GM23338 (cell line): ENCODE measurements at regions not wholly inside any gene's neighbourhood (a gene's known extent, or its start where the extent isn't known, plus 50 kb on each side); places are given as distances from the start of the nearest gene placed in this dataset.

ENCODE experiments used
- ATAC-seq: fragments of 200-7000 bp; cut with Tn5 transposase; 3 replicates; pipeline ENCODE4 v1.9.1; 2020
- DNase-seq: peaks from one replicate; pipeline ENCODE4 v3.0.0-alpha.2; 2015; ENCODE audit warnings: low spot score
- H2AFZ ChIP-seq: fragments of 200-600 bp; sonication (generic); 2 replicates; pipeline ENCODE4 v1.8.0; 2016; ENCODE audit warnings: antibody characterized with exemption, mild to moderate bottlenecking, moderate library complexity
- H3F3A ChIP-seq: fragments of 200-600 bp; sonication (generic); replicated peaks from 2 replicates; pipeline ENCODE4 v1.8.0; 2017; ENCODE audit warnings: antibody characterized with exemption, mixed run types, low read depth
- H3K27ac ChIP-seq: fragments of 200-600 bp; sonication (generic); 2 replicates; pipeline ENCODE4 v1.6.1; 2016; ENCODE audit warnings: low read depth
- H3K27me3 ChIP-seq: fragments of 200-600 bp; sonication (generic); 2 replicates; pipeline ENCODE4 v1.8.0; 2016; ENCODE audit warnings: mild to moderate bottlenecking, mixed run types, moderate library complexity; ENCODE audit not compliant: insufficient read depth
- H3K36me3 ChIP-seq: fragments of 200-600 bp; sonication (generic); 2 replicates; pipeline ENCODE4 v1.8.0; 2016; ENCODE audit warnings: mild to moderate bottlenecking; ENCODE audit not compliant: insufficient read depth
- H3K4me1 ChIP-seq: fragments of 200-600 bp; sonication (generic); 2 replicates; pipeline ENCODE4 v1.8.0; 2016; ENCODE audit warnings: mild to moderate bottlenecking, moderate library complexity; ENCODE audit not compliant: insufficient read depth
- H3K4me2 ChIP-seq: fragments of 200-600 bp; sonication (generic); 2 replicates; pipeline ENCODE4 v1.7.1; 2017; ENCODE audit warnings: mixed run types
- H3K4me3 ChIP-seq: fragments of 200-600 bp; sonication (generic); 2 replicates; pipeline ENCODE4 v1.6.1; 2016; ENCODE audit warnings: mixed run types
- H3K79me2 ChIP-seq: fragments of 200-600 bp; sonication (generic); replicated peaks from 2 replicates; pipeline ENCODE4 v1.8.0; 2017; ENCODE audit warnings: mild to moderate bottlenecking; ENCODE audit not compliant: insufficient read depth
- H3K9me2 ChIP-seq: fragments of 200-600 bp; sonication (generic); 2 replicates; pipeline ENCODE4 v1.8.0; 2017; ENCODE audit not compliant: insufficient read depth
- H4K20me1 ChIP-seq: fragments of 200-600 bp; sonication (generic); replicated peaks from 2 replicates; pipeline ENCODE4 v1.8.0; 2017; ENCODE audit warnings: mild to moderate bottlenecking; ENCODE audit not compliant: insufficient read depth
- H3K27ac Mint-ChIP-seq: 2 replicates; pipeline ENCODE4 v1.8.0; 2020; ENCODE audit warnings: inconsistent platforms, mild to moderate bottlenecking, moderate library complexity, mixed read lengths
- H3K27me3 Mint-ChIP-seq: 3 replicates; pipeline ENCODE4 v1.8.0; 2022; ENCODE audit warnings: low read depth, mild to moderate bottlenecking, moderate library complexity, mixed read lengths, inconsistent platforms; ENCODE audit not compliant: insufficient read depth, poor library complexity
- H3K36me3 Mint-ChIP-seq: 3 replicates; pipeline ENCODE4 v1.8.0; 2021; ENCODE audit warnings: low read depth, mild to moderate bottlenecking, inconsistent platforms, moderate library complexity, mixed read lengths
- H3K4me1 Mint-ChIP-seq: 3 replicates; pipeline ENCODE4 v1.8.0; 2020; ENCODE audit warnings: mild to moderate bottlenecking, inconsistent platforms, mixed read lengths
- H3K4me3 Mint-ChIP-seq: 3 replicates; pipeline ENCODE4 v1.8.0; 2021; ENCODE audit warnings: moderate library complexity, mild to moderate bottlenecking, inconsistent platforms, mixed read lengths
- H3K9me3 Mint-ChIP-seq: 3 replicates; pipeline ENCODE4 v1.8.0; 2020; ENCODE audit warnings: moderate library complexity, mild to moderate bottlenecking, inconsistent platforms, mixed read lengths
- CREB1 ChIP-seq: fragments of 250-450 bp; sonication (Bioruptor Pico); IDR thresholded peaks from 2 replicates; pipeline ENCODE4 v1.5.0; 2020; ENCODE audit warnings: low read depth, mild to moderate bottlenecking, moderate library complexity
- EZH2 ChIP-seq: fragments of 200-600 bp; sonication (generic); IDR thresholded peaks from one replicate; pipeline ENCODE4 v1.8.0; 2017; ENCODE audit warnings: antibody characterized with exemption, mild to moderate bottlenecking, low read depth; ENCODE audit not compliant: unreplicated experiment
- EZH2phosphoT487 ChIP-seq: fragments of 200-600 bp; sonication (generic); IDR thresholded peaks from one replicate; pipeline ENCODE4 v1.8.1; 2018; ENCODE audit warnings: antibody characterized with exemption; ENCODE audit not compliant: unreplicated experiment
- JUNB ChIP-seq: IDR thresholded peaks from one replicate; pipeline ENCODE4 v1.6.1; 2016; ENCODE audit warnings: antibody characterized with exemption; ENCODE audit not compliant: unreplicated experiment
- NANOG ChIP-seq: IDR thresholded peaks from 2 replicates; pipeline ENCODE4 v1.6.1; 2016; ENCODE audit warnings: antibody characterized with exemption, borderline replicate concordance
- POLR2AphosphoS5 ChIP-seq: IDR thresholded peaks from 2 replicates; pipeline ENCODE4 v1.6.1; 2016; ENCODE audit warnings: antibody characterized with exemption, low read depth
- TF ChIP-seq, protein P1 (sequence below), 2 experiments: fragments of 200-600 bp in 1 of 2; sonication (generic) in 1 of 2; conservative IDR thresholded peaks; 2 replicates each; pipeline versions ENCODE4 v1.5.1 to v1.6.1; 2016 to 2017; ENCODE audit warnings: antibody characterized with exemption in 2 of 2, low read depth in 2 of 2, mild to moderate bottlenecking in 2 of 2, moderate library complexity in 1 of 2

DNA sequence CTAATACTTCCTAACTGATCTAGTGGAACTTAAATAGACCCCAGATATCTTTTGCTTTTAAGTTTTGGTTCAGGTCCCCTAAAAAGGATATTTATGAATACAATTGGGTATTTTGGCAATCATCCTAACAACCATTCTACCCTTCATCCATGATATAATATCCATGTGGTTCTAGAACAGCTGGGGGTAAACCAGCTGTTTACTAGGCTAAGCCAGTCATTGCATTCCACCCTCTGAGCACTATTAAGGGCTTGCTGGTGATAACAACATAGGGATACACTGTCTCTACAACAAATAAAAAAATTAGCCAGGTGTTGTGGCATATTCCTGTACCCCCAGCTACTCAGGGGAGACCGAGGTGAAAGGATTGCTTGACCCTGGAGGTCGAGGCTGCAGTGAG is 54.8 kb upstream of the MAPK10 start (continued):
- TF ChIP-seq EZH2 (no peak), EZH2phosphoT487 (no peak)

DNA sequence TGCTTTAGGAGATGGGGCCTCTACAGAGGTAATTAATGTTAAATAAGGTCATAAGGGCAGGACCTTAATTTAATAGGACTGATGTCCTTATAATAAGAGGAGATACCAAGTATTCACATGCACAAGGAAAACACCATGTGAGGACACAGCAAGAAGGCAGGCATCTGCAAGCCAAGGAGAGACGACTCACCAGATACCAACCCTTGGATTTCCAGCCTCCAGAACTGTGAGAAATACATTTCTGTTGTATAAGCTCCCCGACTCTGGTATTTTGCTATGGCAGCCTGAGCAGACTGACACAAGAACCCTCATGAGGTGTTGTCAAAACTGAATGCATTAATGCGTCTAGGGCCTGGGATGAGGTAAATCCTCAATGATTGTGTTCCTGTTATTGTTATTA is 56.2 kb upstream of the MAPK10 start:
- H3K4me2 ChIP-seq = no peak overlapping the region
- no peak overlapping the region for H3K4me3 ChIP-seq
- Mint-ChIP-seq H3K4me1 (peaks cover 7% of the 10 kb centered on the region; the same call in 2 of the 3 replicates), H3K4me3 (no peak overlapping the region), H3K36me3 (peaks cover 27% of the 10 kb centered on the region), H3K9me3 (peaks cover 20% of the 10 kb centered on the region), H3K27ac (no peak overlapping the region), H3K27me3 (no peaks in the 10 kb centered on the region)
- H3K9me2 ChIP-seq = no peaks in the 10 kb centered on the region; the same call in 1 of the 2 replicates
- DNase-seq (no peak), ATAC-seq (no peak)
- no peaks in the 10 kb centered on the region; the same call in 1 of the 2 replicates for H3K36me3 ChIP-seq
- H2AFZ ChIP-seq = no peak overlapping the region; the same call in 1 of the 2 replicates
- TF ChIP-seq JUNB (no peak), EZH2phosphoT487 (no peak), POLR2AphosphoS5 (no peak)
- TF ChIP-seq, protein P1, sequence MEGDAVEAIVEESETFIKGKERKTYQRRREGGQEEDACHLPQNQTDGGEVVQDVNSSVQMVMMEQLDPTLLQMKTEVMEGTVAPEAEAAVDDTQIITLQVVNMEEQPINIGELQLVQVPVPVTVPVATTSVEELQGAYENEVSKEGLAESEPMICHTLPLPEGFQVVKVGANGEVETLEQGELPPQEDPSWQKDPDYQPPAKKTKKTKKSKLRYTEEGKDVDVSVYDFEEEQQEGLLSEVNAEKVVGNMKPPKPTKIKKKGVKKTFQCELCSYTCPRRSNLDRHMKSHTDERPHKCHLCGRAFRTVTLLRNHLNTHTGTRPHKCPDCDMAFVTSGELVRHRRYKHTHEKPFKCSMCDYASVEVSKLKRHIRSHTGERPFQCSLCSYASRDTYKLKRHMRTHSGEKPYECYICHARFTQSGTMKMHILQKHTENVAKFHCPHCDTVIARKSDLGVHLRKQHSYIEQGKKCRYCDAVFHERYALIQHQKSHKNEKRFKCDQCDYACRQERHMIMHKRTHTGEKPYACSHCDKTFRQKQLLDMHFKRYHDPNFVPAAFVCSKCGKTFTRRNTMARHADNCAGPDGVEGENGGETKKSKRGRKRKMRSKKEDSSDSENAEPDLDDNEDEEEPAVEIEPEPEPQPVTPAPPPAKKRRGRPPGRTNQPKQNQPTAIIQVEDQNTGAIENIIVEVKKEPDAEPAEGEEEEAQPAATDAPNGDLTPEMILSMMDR (conservative IDR thresholded peaks at IDR 0.05; ENCODE audit: low read depth in 2 of 2) = no peak
- H3K27me3 ChIP-seq = no peaks in the 10 kb centered on the region
- H3K4me1 ChIP-seq = 0 out of 2 replicates have a peak, but pooled peaks cover 6% of the 10 kb centered on the region
- H3K27ac ChIP-seq = no peak overlapping the region
- no peaks in the 10 kb centered on the region for H3K79me2 ChIP-seq
- H3F3A ChIP-seq = no peaks in the 10 kb centered on the region
- H4K20me1 ChIP-seq = no peaks in the 10 kb centered on the region

GRCh38 chr4:86421461-86421860 is 61.6 kb upstream of the MAPK10 start:
- no peak overlapping the region; the same call in 1 of the 2 replicates for H3K27ac Mint-ChIP-seq
- H3K27me3 Mint-ChIP-seq = peaks cover 2% of the 10 kb centered on the region
- H3K4me1 Mint-ChIP-seq = peaks cover 14% of the 10 kb centered on the region
- Histone ChIP-seq H3K4me1 (peaks cover 19% of the 10 kb centered on the region), H3K27ac (no peak overlapping the region), H3K27me3 (no peaks in the 10 kb centered on the region), H2AFZ (peak overlapping the region; percentile 18; the same call in 1 of the 2 replicates), H3K9me2 (no peaks in the 10 kb centered on the region), H3K36me3 (no peaks in the 10 kb centered on the region), H3F3A (no peaks in the 10 kb centered on the region), H3K4me3 (no peak overlapping the region), H4K20me1 (no peaks in the 10 kb centered on the region), H3K4me2 (no peak overlapping the region), H3K79me2 (no peaks in the 10 kb centered on the region)
- 0 out of 3 replicates have a peak, but pooled peaks cover 4% of the 10 kb centered on the region for H3K36me3 Mint-ChIP-seq
- H3K9me3 Mint-ChIP-seq = no peaks in the 10 kb centered on the region; the same call in 2 of the 3 replicates
- TF ChIP-seq NANOG (no peak), POLR2AphosphoS5 (no peak), CREB1 (CRISPR knock-in tag) (no peak)
- TF ChIP-seq, protein P1 (conservative IDR thresholded peaks at IDR 0.05; ENCODE audit: low read depth in 2 of 2) = peak; percentile 9 to 24; a peak in 1 of 4 replicates
- no peak overlapping the region for H3K4me3 Mint-ChIP-seq
- DNase-seq (no peak), ATAC-seq (no peak)
